Activated B cell treated with CpG ODN at 0.5 μM for 24 hours (primary cell): ENCODE measurements at regions not wholly inside any gene's neighbourhood (a gene's known extent, or its start where the extent isn't known, plus 50 kb on each side); places are given as distances from the start of the nearest gene placed in this dataset.

Source experiments
- ATAC-seq: fragments of 200-7000 bp; cut with Tn5 transposase; one replicate; pipeline ENCODE4 v1.10.0; 2021; ENCODE audit warnings: low read depth, mild to moderate bottlenecking, moderate library complexity
- CTCF ChIA-PET: fragments of 350-600 bp; sonication (Branson Sonifier 250); formaldehyde crosslinking; loops from one replicate; lab custom pipeline; 2021; ENCODE audit warnings: antibody characterized with exemption; lab: Charles Lee
- POLR2A ChIA-PET: fragments of 350-600 bp; sonication (Branson Sonifier 250); formaldehyde crosslinking; loops from one replicate; lab custom pipeline; 2021; ENCODE audit warnings: antibody characterized with exemption; lab: Charles Lee
- DNase-seq: peaks from one replicate; pipeline ENCODE4 v3.0.0; 2022
- H3K27ac Mint-ChIP-seq: one replicate; pipeline ENCODE4 v1.8.0; 2020; ENCODE audit warnings: mixed read lengths
- H3K27me3 Mint-ChIP-seq: one replicate; pipeline ENCODE4 v1.8.0; 2021; ENCODE audit warnings: mixed read lengths
- H3K36me3 Mint-ChIP-seq: one replicate; pipeline ENCODE4 v1.8.0; 2021; ENCODE audit warnings: low read depth, mixed read lengths
- H3K4me1 Mint-ChIP-seq: one replicate; pipeline ENCODE4 v1.8.0; 2021; ENCODE audit warnings: mixed read lengths
- H3K4me3 Mint-ChIP-seq: one replicate; pipeline ENCODE4 v1.8.0; 2020; ENCODE audit warnings: mild to moderate bottlenecking, mixed read lengths
- H3K9me3 Mint-ChIP-seq: one replicate; pipeline ENCODE4 v1.8.0; 2020; ENCODE audit warnings: mixed read lengths
- intact Hi-C: fragments of 100-400 bp; cut with micrococcal nuclease; formaldehyde crosslinking; loops from one replicate; pipeline ENCODE4 v1.15.1; 2024
- TF ChIP-seq, protein P1 (sequence below): fragments of 200-600 bp; IDR thresholded peaks from one replicate; pipeline ENCODE4 v1.8.0; 2022; ENCODE audit warnings: antibody characterized with exemption, mild to moderate bottlenecking

- TF ChIP-seq, protein P1, sequence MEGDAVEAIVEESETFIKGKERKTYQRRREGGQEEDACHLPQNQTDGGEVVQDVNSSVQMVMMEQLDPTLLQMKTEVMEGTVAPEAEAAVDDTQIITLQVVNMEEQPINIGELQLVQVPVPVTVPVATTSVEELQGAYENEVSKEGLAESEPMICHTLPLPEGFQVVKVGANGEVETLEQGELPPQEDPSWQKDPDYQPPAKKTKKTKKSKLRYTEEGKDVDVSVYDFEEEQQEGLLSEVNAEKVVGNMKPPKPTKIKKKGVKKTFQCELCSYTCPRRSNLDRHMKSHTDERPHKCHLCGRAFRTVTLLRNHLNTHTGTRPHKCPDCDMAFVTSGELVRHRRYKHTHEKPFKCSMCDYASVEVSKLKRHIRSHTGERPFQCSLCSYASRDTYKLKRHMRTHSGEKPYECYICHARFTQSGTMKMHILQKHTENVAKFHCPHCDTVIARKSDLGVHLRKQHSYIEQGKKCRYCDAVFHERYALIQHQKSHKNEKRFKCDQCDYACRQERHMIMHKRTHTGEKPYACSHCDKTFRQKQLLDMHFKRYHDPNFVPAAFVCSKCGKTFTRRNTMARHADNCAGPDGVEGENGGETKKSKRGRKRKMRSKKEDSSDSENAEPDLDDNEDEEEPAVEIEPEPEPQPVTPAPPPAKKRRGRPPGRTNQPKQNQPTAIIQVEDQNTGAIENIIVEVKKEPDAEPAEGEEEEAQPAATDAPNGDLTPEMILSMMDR, result no peak
- Mint-ChIP-seq H3K4me3 (no peak overlapping the region), H3K36me3 (no peaks in the 10 kb centered on the region), H3K9me3 (peaks cover 13% of the 10 kb centered on the region), H3K4me1 (no peaks in the 10 kb centered on the region), H3K27ac (no peak overlapping the region), H3K27me3 (no peaks in the 10 kb centered on the region)
- ATAC-seq (no peak), DNase-seq (no peak)
- intact Hi-C loops, result no loop called here
- ChIA-PET POLR2A (no interaction called here), CTCF (no interaction called here)
These were observed 893.8 kb downstream of the KCNJ2 start for GRCh38 chr17:71063127-71063526.

DNA sequence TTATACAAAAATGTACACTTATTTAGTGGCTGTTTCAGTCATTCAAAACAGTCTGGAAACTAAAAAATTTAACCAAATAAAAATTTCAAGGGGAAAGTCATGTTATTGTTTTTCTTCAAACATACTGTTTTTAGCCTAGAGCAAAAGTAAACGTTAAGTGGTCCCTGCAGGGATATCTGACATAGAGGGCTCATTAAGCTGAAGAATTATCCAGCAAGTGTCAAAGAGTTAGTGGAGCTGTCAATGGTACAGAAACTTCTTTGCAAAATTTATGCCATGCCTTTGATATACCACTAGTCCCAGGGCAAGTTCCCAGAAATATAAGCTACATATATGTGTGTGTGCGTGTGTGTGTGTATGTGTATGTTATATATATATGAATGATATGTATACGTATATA, 894.2 kb downstream of the KCNJ2 start:
- no peak for DNase-seq
- no peak for ATAC-seq
- H3K27me3 Mint-ChIP-seq, result no peaks in the 10 kb centered on the region
- no peaks in the 10 kb centered on the region for H3K36me3 Mint-ChIP-seq
- intact Hi-C loops, result no loop called here
- CTCF ChIA-PET, result no interaction called here
- no peaks in the 10 kb centered on the region for H3K4me1 Mint-ChIP-seq
- POLR2A ChIA-PET, result no interaction called here
- H3K4me3 Mint-ChIP-seq, result no peak overlapping the region
- peaks cover 13% of the 10 kb centered on the region for H3K9me3 Mint-ChIP-seq
- TF ChIP-seq, protein P1, result no peak
- no peak overlapping the region for H3K27ac Mint-ChIP-seq

DNA sequence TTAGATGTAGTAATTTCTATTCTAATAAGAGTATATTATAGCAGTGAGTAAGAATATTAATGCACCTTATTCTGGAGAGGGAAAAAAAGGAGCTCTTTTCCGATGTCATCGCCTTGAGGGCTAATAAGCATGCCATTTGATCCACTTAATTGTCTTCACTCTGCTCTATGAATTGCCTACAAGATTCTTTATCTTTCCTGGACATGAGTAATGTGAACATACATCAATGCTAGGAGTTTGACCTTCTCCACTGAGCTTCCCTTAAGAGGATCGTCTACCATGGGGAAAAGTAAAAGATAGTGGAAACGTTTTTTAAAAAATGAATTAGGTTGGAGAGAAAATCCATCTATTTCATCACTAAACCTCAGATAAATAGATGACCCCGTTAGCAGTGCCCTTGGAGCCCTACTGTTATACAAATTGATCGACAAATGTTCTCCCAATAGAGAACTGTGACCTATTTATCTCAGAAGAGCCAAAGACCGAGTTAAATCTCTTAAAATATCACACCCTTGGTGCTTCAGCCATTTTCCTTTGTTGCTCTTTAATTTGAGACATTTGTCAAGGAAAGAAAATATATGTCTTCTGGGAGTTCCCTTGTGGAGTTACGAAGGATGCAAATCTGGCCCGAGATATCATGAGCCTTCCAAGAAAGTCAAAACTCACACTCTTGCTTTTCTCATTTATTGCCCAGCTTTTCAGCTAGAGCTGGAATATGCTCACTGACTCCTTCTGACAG, 898.5 kb downstream of the KCNJ2 start:
- Mint-ChIP-seq H3K36me3 (no peaks in the 10 kb centered on the region), H3K27me3 (no peaks in the 10 kb centered on the region), H3K9me3 (peaks cover under 1% of the 10 kb centered on the region), H3K4me1 (no peaks in the 10 kb centered on the region), H3K4me3 (no peak overlapping the region), H3K27ac (no peak overlapping the region)
- intact Hi-C loops, result no loop called here
- ChIA-PET POLR2A (no interaction called here), CTCF (no interaction called here)
- no peak for DNase-seq
- no peak for ATAC-seq
- TF ChIP-seq, protein P1, result no peak

DNA sequence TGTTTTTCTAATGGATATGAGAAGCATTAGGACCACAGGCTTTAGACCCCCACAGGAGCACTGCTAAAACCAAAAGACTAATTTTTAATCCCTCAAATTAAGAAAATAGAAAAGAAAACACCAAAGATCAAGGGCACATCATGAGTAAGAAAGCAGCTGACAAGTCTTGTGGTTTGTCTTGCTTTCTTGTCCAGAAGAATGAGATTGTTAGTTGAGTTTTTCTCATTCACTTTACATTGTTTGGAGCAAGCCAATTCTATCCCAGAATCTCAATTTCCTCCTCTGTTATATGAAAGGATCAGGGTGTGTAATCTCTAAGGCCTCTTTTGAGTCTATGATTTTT, 899.0 kb downstream of the KCNJ2 start:
- ATAC-seq (no peak), DNase-seq (no peak)
- POLR2A ChIA-PET, result no interaction called here
- H3K9me3 Mint-ChIP-seq, result no peaks in the 10 kb centered on the region
- CTCF ChIA-PET, result no interaction called here
- no peaks in the 10 kb centered on the region for H3K27me3 Mint-ChIP-seq
- H3K27ac Mint-ChIP-seq, result no peak overlapping the region
- no peak overlapping the region for H3K4me3 Mint-ChIP-seq
- intact Hi-C loops, result no loop called here
- H3K4me1 Mint-ChIP-seq, result no peaks in the 10 kb centered on the region
- TF ChIP-seq, protein P1, result no peak
- H3K36me3 Mint-ChIP-seq, result no peaks in the 10 kb centered on the region

DNA sequence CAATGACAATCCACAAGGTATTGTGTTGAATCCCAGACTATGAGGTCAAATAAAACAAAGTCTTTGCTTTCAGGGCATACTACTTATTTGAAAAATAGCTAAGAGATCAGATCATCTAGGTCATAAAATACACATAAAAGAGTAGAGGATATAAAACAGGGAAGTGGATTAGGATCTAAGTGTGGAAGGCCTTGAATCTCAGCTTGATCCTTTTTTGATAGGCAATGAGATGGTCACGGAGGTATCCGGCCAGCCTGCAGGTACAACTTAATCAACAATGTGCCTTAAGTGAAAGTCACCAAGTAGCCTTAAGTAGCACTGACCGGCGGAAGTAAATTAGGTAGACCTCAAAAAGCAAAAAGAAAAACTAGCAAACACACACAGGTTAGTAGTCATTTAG, 901.7 kb downstream of the KCNJ2 start:
- no peaks in the 10 kb centered on the region for H3K9me3 Mint-ChIP-seq
- TF ChIP-seq, protein P1, result no peak
- no peaks in the 10 kb centered on the region for H3K4me1 Mint-ChIP-seq
- no peaks in the 10 kb centered on the region for H3K27me3 Mint-ChIP-seq
- H3K36me3 Mint-ChIP-seq, result no peaks in the 10 kb centered on the region
- intact Hi-C loops, result no loop called here
- POLR2A ChIA-PET, result no interaction called here
- ATAC-seq (no peak), DNase-seq (no peak)
- CTCF ChIA-PET, result no interaction called here
- H3K27ac Mint-ChIP-seq, result no peak overlapping the region
- no peak overlapping the region for H3K4me3 Mint-ChIP-seq
